Sigmoid colon (tissue), 4 donors: ENCODE measurements at regions not wholly inside any gene's neighbourhood (a gene's known extent, or its start where the extent isn't known, plus 50 kb on each side); places are given as distances from the start of the nearest gene placed in this dataset.

Experiments
- EP300 ChIP-seq, 4 donors: sonication (generic); formaldehyde crosslinking; IDR thresholded peaks; one replicate each; pipeline ENCODE4 v1.6.1; 2017; ENCODE audit warnings: antibody characterized with exemption in 4 of 4
- POLR2A ChIP-seq, 2 donors: fragments of 450-650 bp; IDR thresholded peaks; one replicate each; pipeline ENCODE4 v1.6.1; 2016; ENCODE audit warnings: antibody characterized with exemption in 2 of 2, mild to moderate bottlenecking in 2 of 2, moderate library complexity in 2 of 2
- POLR2AphosphoS5 ChIP-seq, 4 donors: sonication (generic); formaldehyde crosslinking; IDR thresholded peaks; one replicate each; pipeline ENCODE4 v1.6.1; 2017; ENCODE audit warnings: antibody characterized with exemption in 4 of 4
- TF ChIP-seq, protein P1 (sequence below), 4 experiments: fragments of 450-650 bp in 3 of 4; fragments of 200-600 bp in 1 of 4; IDR thresholded peaks; one replicate each; pipeline ENCODE4 v1.5.1; 2016 to 2019; ENCODE audit warnings: antibody characterized with exemption in 4 of 4, mild to moderate bottlenecking in 3 of 4, moderate library complexity in 2 of 4

GRCh38 chr4:14810121-14810520 is 192.2 kb upstream of the CPEB2 start:
- TF ChIP-seq, protein P1, sequence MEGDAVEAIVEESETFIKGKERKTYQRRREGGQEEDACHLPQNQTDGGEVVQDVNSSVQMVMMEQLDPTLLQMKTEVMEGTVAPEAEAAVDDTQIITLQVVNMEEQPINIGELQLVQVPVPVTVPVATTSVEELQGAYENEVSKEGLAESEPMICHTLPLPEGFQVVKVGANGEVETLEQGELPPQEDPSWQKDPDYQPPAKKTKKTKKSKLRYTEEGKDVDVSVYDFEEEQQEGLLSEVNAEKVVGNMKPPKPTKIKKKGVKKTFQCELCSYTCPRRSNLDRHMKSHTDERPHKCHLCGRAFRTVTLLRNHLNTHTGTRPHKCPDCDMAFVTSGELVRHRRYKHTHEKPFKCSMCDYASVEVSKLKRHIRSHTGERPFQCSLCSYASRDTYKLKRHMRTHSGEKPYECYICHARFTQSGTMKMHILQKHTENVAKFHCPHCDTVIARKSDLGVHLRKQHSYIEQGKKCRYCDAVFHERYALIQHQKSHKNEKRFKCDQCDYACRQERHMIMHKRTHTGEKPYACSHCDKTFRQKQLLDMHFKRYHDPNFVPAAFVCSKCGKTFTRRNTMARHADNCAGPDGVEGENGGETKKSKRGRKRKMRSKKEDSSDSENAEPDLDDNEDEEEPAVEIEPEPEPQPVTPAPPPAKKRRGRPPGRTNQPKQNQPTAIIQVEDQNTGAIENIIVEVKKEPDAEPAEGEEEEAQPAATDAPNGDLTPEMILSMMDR (IDR thresholded peaks at IDR 0.05), result no peak
- TF ChIP-seq EP300 (IDR thresholded peaks at IDR 0.05) (no peak), POLR2A (IDR thresholded peaks at IDR 0.05) (no peak), POLR2AphosphoS5 (IDR thresholded peaks at IDR 0.05) (no peak)
